IMR-90 (cell line): ENCODE measurements at regions not wholly inside any gene's neighbourhood (a gene's known extent, or its start where the extent isn't known, plus 50 kb on each side); places are given as distances from the start of the nearest gene placed in this dataset.

Experiments used
- CEBPB ChIP-seq: IDR thresholded peaks from 2 replicates; pipeline ENCODE4 v1.6.1; 2012; ENCODE audit warnings: low read depth, low read length, improper control_type of control experiment
- CHD1 ChIP-seq: IDR thresholded peaks from 2 replicates; pipeline ENCODE4 v1.6.1; 2012; ENCODE audit warnings: low read depth, low read length, improper control_type of control experiment
- FOS ChIP-seq: fragments of 150-350 bp; IDR thresholded peaks from 2 replicates; pipeline ENCODE4 v1.6.1; 2016; ENCODE audit warnings: low read depth, low read length
- MAFK ChIP-seq: IDR thresholded peaks from 2 replicates; pipeline ENCODE4 v1.6.1; 2012; ENCODE audit warnings: low read depth, low read length, improper control_type of control experiment
- POLR2A ChIP-seq: IDR thresholded peaks from 2 replicates; pipeline ENCODE4 v1.6.1; 2012; ENCODE audit warnings: mild to moderate bottlenecking, low read depth, low read length
- RAD21 ChIP-seq: IDR thresholded peaks from 2 replicates; pipeline ENCODE4 v1.6.1; 2012; ENCODE audit warnings: low read length, improper control_type of control experiment
- RFX5 ChIP-seq: IDR thresholded peaks from 2 replicates; pipeline ENCODE4 v1.8.0; 2012; ENCODE audit warnings: low read depth, mild to moderate bottlenecking, low read length, moderate library complexity
- SMC3 ChIP-seq: fragments of 150-350 bp; IDR thresholded peaks from 2 replicates; pipeline ENCODE4 v1.6.1; 2016; ENCODE audit warnings: low read depth, mild to moderate bottlenecking, antibody characterized with exemption, low read length, moderate library complexity
- TF ChIP-seq, protein P1 (sequence below): conservative IDR thresholded peaks from 2 replicates; pipeline ENCODE4 v1.5.1; 2012; ENCODE audit warnings: mild to moderate bottlenecking, low read depth, low read length, improper control_type of control experiment
- TF ChIP-seq, protein P2 (sequence below): fragments of 150-350 bp; IDR thresholded peaks from 2 replicates; pipeline ENCODE4 v1.6.1; 2017; ENCODE audit warnings: mild to moderate bottlenecking, antibody characterized with exemption, low read length, low read depth

- TF ChIP-seq RAD21 (no peak), RFX5 (no peak), POLR2A (no peak), CHD1 (no peak), FOS (no peak), SMC3 (no peak), CEBPB (no peak), MAFK (no peak)
- TF ChIP-seq, protein P1, sequence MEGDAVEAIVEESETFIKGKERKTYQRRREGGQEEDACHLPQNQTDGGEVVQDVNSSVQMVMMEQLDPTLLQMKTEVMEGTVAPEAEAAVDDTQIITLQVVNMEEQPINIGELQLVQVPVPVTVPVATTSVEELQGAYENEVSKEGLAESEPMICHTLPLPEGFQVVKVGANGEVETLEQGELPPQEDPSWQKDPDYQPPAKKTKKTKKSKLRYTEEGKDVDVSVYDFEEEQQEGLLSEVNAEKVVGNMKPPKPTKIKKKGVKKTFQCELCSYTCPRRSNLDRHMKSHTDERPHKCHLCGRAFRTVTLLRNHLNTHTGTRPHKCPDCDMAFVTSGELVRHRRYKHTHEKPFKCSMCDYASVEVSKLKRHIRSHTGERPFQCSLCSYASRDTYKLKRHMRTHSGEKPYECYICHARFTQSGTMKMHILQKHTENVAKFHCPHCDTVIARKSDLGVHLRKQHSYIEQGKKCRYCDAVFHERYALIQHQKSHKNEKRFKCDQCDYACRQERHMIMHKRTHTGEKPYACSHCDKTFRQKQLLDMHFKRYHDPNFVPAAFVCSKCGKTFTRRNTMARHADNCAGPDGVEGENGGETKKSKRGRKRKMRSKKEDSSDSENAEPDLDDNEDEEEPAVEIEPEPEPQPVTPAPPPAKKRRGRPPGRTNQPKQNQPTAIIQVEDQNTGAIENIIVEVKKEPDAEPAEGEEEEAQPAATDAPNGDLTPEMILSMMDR, result no peak
- TF ChIP-seq, protein P2, sequence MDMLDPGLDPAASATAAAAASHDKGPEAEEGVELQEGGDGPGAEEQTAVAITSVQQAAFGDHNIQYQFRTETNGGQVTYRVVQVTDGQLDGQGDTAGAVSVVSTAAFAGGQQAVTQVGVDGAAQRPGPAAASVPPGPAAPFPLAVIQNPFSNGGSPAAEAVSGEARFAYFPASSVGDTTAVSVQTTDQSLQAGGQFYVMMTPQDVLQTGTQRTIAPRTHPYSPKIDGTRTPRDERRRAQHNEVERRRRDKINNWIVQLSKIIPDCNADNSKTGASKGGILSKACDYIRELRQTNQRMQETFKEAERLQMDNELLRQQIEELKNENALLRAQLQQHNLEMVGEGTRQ, result no peak
Measured at GRCh38 chr5:61964201-61964600, 341.8 kb upstream of the KIF2A start.
